GM21515 (cell line): ENCODE measurements at regions not wholly inside any gene's neighbourhood (a gene's known extent, or its start where the extent isn't known, plus 50 kb on each side); places are given as distances from the start of the nearest gene placed in this dataset.
A peak's percentile ranks its signal among the peaks of the same experiment; 100 is the strongest.
"Not testable (repeated sequence)": the region's sequence is repeated elsewhere in the genome, so short reads cannot be mapped to it uniquely, and the experiment has no call there.

Source experiments
- ATAC-seq: cut with Tn5 transposase; IDR thresholded peaks from one replicate; pipeline ENCODE4 v1.9.1; 2021; ENCODE audit not compliant: unreplicated experiment

DNA sequence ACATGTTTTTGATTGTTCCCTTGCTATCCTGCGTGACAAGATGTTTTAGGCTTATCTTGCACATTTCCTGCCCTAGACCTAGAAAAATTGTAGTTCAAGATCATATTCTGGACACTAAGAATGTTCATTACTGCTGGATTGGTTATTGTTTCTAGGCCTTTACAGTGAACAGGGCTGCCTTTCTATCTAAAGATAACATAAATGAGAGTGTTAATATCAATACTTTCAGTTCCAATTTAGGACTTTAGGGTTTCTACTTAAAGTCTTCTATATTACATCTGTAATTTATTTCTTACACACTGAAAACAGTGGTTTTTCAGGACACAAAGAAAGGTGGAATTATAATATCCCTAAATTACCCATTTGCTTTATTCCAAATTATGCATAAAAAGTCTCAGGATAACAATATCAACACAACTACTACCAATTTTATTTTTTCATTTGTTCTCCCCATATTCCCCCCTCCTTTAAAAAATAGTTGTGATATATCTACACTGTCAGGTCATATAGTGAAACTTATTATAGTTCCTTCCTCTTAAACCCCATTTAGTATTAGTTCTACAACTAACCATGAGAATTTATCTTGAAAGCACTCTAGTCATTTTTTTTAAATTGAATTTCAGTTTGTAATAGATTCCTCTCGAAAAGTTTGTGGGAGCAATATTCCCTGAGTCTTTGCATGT lies 293.9 kb upstream of the RIOK2 start:
- no peak for ATAC-seq

DNA sequence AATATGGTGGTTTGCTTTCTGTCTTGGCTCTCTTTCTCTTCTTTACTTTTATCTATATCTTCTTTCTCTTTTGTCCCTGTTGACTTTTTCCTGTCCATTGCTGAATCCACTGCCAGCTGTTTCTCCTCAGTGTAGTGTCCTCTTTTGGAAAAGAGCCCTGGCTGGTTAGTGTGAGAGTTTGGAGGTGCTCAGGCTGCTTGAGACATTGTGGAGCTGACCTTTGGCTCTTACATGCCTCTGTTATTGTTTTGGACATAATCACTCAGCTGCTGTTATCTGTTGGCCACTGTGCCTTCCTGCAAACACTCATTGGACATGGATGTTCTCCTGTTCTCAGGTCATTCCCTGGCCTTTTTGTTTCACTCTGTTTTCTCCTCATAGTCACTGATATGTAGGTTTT lies 295.4 kb upstream of the RIOK2 start:
- no peak for ATAC-seq

DNA sequence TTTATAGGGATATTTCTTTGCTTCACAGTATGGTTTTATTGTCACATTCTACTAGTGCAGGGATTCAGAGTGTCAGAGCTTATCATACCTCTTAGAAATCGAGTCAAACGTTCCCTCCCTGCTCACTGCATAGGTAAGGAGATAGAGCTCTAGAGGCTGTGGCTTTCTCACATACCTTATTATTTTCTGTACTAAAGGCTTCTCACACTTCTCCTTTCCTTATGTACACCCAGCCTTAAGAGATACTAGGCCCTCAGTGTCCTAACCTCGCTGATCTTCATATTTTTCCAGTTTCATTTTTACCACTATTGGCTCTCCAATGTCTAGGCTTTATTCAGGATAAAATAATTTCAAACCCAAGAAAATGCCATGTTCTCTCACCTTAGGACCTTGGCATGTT lies 297.3 kb upstream of the RIOK2 start:
- no peak for ATAC-seq

DNA sequence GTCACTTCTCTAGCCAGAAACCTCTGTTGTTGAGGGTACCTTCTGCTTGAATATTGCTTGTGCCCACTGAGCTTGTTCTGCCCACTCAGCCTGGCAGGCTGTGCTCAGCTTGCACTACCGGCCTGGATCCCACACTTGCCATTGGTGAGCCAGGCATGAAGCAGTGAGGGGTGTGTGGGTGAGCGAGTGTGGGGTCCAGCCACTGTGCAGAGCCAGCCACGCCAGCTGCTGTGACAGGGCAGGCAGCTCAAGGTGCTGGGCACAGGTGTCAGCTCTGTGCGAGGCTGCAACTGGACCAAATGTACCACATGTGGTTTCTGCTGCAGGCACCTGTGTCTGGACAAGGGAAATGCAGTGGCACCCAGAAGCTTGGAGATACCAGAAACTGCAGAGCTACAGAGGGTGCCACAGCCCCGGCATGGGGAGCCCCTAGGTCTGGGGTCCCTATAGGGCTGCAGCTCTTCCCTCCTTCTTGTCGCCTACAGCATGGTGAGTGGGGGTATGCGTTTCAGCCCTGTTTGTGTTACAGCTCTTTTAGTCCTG lies 305.1 kb upstream of the RIOK2 start:
- no peak for ATAC-seq

DNA sequence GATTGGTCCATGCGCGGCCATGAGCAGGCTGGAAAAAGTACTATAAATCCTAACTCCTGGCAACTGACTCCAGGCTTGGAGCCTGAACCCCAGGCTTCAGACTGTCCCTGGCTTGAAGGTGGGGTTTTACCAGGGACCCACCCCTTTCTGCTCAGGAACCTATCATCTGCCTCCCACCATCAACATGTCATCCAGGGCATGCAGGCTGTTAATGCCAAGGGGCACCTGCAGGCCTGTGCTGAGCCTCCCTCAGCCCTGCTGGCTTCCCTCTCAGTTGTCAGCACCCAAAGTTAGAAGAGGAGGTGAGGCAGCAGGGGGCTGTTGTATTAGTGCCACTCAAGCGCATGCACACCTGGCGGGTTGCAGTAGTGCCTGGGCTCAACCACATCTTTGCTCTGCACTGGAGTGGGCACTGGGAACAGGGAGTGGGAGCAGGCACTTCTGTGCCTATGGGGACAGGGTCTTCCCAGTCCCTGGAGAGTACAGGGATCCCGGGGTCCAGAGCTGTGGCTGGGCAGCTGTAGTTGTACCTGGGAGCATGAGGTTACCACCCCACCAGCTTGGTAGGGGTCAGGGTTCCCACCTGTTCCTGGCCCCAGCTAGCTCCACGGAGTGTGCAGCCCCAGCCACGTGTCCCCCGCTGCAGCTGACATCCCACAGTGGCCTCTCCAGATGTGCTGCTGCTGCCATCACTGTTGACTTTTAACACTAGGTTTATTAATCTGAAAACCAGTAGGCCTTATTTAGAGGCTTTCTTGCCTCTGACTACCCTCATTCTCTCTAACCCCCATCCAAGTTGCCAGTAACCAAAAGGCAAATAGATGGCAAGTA lies 306.2 kb upstream of the RIOK2 start:
- ATAC-seq, result no peak

DNA sequence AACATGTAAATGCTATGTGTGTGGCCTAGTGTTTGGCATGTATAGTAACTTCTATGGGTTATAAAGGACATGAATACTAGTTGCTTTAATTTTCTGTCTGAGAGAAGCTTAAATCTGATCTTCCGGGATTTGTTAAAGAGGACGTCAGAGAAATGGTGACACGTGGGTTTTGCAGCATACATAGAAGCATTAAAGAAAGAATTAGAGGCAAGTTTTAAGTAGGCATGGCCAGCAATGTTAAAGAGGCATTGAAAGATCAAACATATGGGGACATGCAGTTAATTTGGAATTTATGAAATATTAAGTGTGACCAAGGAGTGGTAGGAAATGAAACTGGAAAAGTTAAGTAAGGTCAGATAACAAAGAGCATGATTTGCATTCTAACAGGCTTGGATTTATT lies 311.4 kb upstream of the RIOK2 start:
- ATAC-seq, result no peak

DNA sequence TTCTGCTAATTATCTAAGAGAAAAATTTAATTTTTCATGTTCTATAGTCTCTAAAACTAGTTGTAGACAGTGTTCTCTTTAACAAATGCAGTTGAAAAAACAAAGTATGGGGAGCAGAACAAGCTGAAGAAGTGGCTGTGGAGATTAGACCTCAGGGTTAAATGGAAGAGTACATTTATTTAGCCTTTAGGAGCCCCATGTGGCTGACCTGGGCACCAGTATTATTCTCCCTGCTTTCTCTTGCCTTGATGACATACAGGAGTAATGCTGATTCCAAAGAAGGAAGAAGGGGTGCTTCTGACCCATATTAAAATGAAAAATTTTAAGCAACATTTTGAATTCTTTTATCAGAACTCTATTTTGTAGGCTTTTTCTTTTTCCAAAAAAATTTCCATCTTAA lies 312.3 kb upstream of the RIOK2 start:
- no peak for ATAC-seq

DNA sequence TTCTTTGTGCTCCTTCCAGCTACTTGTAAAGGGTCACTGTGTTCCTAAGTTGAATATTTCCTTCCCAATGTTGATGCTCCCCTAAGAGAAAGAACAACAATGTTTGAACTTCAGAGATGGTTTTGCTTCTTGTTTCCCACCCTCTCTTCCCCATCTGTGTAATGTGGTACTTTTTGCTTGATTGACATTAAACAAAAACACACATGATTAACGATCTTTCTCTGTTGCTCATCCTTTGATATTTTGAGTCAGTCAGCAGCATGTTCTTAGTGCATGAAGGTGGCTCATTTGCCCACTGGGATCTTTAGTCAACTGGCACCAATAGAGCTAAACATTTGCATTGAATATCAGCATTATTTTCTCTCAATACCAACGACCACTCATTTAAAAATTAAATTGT lies 313.0 kb upstream of the RIOK2 start:
- no peak for ATAC-seq

DNA sequence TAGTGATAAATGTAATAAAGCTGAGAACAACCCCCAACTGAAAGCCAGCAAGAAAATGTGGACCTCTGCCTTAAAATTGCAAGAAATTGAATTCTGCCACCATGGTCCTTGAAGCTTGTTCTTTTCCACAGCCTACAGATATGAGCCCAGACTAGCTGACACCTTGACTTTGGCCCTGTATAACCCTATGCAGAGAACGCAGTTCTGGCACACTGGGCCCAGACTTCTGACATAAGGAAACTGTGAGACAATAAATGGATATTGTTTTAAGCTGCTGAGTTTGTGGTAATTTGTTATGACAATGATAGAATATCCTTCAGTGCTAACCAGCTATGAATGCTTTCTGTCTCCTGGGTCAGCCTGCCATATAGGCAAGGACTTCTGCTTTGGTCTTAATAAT lies 315.6 kb upstream of the RIOK2 start:
- no peak for ATAC-seq

DNA sequence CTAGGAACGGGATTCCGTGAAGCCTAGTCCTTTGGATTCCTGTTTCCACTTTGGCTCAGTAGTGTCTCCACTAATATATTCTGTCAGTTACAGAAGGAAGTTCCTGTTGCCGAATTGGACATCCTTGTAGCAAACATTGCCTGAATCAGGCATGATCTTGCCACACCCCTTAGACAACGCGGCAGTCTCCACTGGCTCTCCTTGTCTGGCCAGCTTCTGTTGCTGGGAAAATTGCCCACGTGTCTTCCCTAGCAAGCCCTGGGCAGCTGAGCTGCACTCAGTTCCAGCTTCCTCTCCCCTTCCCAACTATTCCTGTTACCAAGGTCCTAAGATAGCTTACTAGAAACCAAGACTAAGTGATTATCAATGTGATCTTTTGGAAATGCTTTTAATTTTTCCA lies 316.6 kb upstream of the RIOK2 start:
- no peak for ATAC-seq

DNA sequence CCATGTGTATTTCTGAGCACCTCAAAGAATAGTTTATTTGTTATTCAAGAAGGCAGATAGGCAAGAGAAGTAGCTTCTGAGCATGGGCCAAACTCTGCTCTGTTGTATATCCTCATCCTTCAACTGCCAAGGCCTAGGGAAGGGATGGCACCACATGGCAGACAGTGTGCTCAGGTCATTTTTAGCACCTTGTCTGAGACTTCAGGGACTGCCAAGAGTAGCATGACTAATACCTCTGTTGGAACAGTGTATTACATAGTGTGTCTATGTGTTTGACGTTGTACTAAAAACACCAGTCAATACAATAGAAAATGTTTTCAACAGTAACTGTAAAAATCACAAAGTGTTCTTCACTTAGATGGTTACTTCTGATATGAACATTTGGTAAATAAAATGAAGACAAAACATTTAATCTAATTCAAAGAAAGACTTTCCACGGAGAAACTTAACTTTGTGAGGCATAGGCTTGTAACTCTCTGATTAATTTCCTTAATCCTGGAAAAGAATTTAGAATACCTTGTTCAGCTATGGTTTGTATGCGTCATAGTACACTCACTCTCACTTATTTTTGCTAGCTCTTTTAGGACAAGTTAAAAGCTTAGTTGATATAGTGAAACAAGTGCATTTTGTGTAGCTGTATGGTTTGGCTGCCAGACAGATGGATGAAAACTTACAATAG lies 318.4 kb upstream of the RIOK2 start:
- ATAC-seq, result no peak

DNA sequence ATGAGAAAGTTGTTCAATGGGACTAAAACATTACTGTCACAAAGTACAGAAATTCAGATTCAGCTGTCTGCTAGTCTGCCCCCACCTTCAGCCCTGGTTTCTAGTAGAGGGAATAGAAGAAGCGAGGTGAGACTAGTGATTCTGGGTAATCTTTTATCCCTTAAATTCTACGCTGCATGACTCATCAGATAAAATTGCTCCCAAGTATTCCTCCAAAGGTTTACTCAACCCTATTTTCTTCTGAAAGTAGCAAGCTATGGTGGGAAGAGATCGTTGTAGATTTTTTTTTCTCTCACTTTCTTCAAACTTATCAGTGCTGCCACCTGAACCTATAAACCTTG lies 318.9 kb upstream of the RIOK2 start:
- no peak for ATAC-seq

DNA sequence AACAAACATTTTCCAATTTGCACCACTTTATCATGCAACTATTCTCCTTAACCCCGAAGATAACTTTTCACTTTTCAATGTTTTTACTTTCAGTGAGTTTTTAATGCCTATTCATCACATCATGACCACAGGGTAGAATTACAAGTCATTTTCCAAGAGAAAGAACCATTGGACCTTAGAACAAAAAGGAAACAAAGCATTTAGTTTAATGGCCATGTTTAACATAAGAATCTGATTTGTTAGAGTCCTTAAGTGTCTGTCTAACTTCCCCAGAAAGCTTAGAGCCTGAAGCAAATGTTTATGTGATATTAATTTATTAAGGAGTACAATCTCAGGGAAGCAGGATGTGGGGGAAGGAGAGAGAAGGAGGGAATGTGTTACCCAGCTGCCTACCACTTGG lies 325.8 kb upstream of the RIOK2 start:
- no peak for ATAC-seq

DNA sequence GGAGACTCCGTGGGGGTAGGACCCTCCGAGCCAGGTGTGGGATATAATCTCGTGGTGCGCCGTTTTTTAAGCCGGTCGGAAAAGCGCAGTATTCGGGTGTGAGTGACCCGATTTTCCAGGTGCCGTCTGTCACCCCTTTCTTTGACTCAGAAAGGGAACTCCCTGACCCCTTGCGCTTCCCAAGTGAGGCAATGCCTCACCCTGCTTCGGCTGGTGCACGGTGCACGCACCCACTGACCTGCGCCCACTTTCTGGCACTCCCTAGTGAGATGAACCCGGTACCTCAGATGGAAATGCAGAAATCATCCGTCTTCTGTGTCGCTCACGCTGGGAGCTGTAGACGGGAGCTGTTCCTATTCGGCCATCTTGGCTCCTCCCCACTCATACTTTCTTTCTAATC lies 336.5 kb upstream of the RIOK2 start:
- ATAC-seq, result not testable (repeated sequence)

DNA sequence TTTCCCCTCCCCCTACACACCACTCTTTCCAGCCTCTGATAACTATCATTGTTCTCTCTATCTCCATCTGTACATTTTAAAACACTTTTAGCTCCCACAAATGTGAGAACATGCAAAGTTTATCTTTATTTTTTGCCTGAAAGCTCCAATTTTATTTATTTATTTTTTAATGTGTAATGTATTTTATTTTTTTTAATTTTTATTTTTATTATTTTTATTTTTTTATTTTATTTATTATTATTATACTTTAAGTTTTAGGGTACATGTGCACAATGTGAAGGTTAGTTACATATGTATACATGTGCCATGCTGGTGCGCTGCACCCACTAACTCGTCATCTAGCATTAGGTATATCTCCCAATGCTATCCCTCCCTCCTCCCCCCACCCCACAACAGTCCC lies 340.3 kb upstream of the RIOK2 start:
- ATAC-seq, result not testable (repeated sequence)

DNA sequence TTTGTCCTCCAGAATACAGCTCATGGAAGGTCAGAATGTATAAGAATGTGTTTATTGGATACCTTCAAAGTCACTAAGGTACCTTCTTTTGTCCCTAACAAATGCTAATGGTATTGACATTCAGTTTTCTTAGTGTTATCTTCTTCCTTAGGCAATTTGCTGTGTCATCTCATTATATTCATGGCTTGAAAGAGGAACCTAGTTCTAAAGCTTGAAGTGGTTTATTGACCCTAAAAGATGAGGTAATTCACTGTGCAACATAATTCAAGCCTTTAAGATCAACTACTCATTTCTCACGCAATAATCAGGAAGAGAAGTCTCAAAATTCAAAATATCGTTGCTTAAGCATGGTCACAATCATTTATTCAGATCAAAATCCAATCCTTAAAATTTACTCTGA lies 342.7 kb upstream of the RIOK2 start:
- ATAC-seq, result no peak

DNA sequence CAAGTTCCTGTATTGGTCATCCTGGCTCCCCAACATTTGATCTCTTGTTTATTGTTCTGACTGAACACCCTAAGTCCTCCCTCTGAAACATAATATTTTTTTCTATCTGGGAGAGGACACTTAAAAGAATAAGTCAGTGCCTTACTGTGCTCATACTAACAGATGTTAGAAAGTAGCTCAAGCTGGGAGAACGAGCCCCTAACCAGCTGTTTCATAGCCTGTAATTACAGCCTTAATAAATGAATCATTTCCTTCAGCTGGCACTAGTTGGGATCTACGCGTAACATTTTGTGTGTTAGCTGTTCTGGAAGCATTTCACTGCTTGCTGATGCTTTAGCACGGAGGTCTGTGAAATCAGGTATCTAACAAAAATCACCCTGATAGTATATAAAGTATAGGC lies 345.9 kb upstream of the RIOK2 start:
- no peak for ATAC-seq

DNA sequence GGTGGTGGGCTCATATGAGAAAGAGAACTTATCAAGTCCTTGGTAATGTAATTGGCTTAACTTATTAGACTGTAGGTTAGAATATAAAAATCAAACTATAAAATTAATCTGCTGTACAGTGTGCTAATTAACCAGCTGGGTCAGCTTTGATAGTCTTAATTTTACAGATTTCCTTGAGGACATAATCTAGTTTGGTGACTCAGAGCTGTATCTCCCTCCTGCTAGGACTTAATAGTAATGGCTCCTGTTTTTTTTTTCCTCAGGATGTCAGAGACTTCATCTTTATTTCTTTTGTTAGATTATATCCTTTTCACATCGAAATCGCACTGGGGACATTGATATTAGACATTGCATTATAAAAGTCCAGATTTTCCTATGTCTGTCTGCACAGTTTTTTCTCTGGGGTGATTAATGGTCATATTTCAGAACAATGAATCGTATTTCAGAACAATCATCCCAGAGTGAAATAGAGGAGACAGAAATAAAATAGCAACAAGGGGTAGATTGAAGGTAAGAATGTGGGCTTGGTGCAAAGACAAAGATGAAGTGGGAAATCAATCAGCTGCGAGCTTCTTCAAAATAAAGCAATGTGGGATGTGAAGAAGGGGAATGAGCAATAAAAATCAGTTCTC lies 346.4 kb upstream of the RIOK2 start:
- ATAC-seq, result no peak

DNA sequence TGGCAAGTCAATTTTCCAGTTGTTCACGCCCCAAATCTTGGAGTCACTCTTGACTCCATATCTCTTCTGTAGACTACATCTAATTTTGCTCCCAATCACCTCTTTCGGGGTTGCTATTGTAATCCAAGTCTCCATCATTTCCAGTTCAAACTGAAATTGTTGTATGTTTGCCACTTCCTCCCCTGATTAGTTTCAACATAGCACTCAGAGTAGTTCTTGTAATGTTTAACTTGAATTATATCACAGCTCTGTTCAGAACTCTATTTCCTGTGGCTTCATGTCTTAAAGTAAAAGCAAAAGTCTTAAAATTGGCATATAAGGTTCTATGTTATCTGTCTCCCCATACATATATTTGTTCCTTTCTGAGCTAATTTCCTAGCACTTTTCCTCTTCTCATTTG lies 348.5 kb upstream of the RIOK2 start:
- peak; percentile 73 for ATAC-seq

DNA sequence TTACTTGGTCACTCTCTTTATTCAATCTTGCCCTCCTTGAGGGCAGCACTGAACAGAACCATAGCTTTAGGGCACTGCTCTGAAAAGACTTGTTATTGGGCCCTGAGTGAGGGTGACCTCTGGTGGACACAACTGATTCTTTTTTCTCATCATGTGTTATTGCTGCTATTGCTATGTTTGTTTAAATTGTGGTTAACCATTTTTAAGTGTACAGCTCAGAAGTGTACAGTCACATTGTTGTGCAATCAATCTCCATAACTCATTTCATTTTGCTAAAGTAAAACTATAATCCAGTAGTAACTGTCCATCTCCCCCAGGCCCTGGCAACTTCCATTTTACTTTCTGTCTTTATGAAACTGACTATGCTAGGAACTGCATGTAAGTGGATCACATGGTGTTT lies 351.1 kb upstream of the RIOK2 start:
- ATAC-seq, result peak; percentile 73

DNA sequence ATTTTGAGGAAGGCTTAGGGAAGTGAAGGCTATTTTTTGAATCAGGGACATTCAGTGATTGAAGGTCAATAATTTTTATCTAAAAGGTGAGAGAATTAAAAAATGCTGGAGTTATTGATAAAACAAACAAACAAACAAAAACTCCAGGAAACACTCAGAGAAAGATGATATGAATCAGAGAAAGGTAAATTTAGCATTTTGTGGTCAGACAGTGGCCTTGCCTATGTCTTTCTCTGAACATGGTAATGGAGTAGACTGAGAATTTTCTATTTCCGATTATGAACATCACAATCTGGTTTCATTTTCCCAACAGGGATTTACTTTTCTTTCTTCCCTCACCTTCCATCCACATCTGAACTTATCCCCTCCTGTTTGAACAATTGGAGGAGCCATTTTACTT lies 353.6 kb upstream of the RIOK2 start:
- no peak for ATAC-seq

DNA sequence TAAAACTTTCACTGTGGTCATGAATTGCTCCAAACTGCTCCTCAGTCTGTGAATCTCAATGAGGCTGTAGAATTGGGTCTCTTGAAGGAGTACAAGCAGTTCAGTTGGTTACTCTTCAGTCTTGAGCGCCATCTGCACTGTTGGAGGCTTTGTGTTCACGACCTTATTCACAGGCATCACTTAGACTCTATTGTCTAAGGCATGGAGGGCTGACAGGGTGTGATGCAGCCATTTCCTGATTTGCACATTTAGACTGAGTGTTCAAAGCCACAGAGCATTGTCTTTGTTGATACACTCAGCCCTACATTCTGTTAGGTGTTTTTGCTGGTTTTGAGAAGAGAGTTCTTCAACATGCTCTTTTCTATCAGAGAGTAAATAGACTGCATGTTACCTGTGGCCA lies 355.9 kb upstream of the RIOK2 start:
- ATAC-seq, result no peak
